Naive thymus-derived CD4-positive, alpha-beta T cell (primary cell): ENCODE measurements at regions not wholly inside any gene's neighbourhood (a gene's known extent, or its start where the extent isn't known, plus 50 kb on each side); places are given as distances from the start of the nearest gene placed in this dataset.

Experiments
- ATAC-seq: fragments of 150-1000 bp; cut with Tn5 transposase; 2 replicates; pipeline ENCODE4 v1.10.0; 2021; ENCODE audit warnings: mild to moderate bottlenecking, moderate library complexity
- CTCF ChIA-PET: fragments of 350-600 bp; sonication (Branson Sonifier 250); formaldehyde crosslinking; loops from one replicate; lab custom pipeline; 2021; ENCODE audit warnings: antibody characterized with exemption; lab: Charles Lee
- POLR2A ChIA-PET: fragments of 350-600 bp; sonication (Branson Sonifier 250); formaldehyde crosslinking; loops from one replicate; lab custom pipeline; 2021; ENCODE audit warnings: antibody characterized with exemption, inconsistent platforms; lab: Charles Lee
- DNase-seq, 9 donors: peaks; one replicate each; pipeline versions ENCODE4 v3.0.0 to v3.0.0-alpha.2; 2020 to 2022; ENCODE audit warnings: mixed read lengths in 1 of 9
- H3K27ac ChIP-seq: one replicate; pipeline ENCODE4 v1.7.0; 2013; ENCODE audit warnings: mild to moderate bottlenecking, low read depth, low read length, moderate library complexity
- H3K27me3 ChIP-seq, 2 donors: one replicate each; pipeline ENCODE4 v1.7.0; 2013; ENCODE audit warnings: low read length in 2 of 2, mild to moderate bottlenecking in 2 of 2, moderate library complexity in 2 of 2; ENCODE audit not compliant: control insufficient read depth in 2 of 2, insufficient read depth in 2 of 2
- H3K36me3 ChIP-seq, 3 experiments: 1 replicate in 2 of 3; 2 replicates in 1 of 3; pipeline ENCODE4 v1.7.0; 2013; ENCODE audit warnings: low read length in 3 of 3, mild to moderate bottlenecking in 3 of 3, moderate library complexity in 1 of 3; ENCODE audit not compliant: insufficient read depth in 3 of 3, control insufficient read depth in 2 of 3
- H3K4me1 ChIP-seq, 2 donors: one replicate each; pipeline ENCODE4 v1.7.0; 2013; ENCODE audit warnings: low read length in 2 of 2, mild to moderate bottlenecking in 2 of 2, moderate library complexity in 1 of 2; ENCODE audit not compliant: control insufficient read depth in 2 of 2, insufficient read depth in 2 of 2
- H3K4me3 ChIP-seq: 2 replicates; pipeline ENCODE4 v1.7.0; 2013; ENCODE audit warnings: mild to moderate bottlenecking, low read length
- H3K9me3 ChIP-seq, 3 experiments: 1 replicate in 2 of 3; 2 replicates in 1 of 3; pipeline ENCODE4 v1.7.0; 2013; ENCODE audit warnings: low read length in 3 of 3; ENCODE audit not compliant: control insufficient read depth in 2 of 3
- H3K27ac Mint-ChIP-seq, 9 donors: one replicate each; pipeline ENCODE4 v1.8.0; 2020 to 2022; ENCODE audit warnings: mixed read lengths in 9 of 9, mild to moderate bottlenecking in 8 of 9, moderate library complexity in 5 of 9, inconsistent platforms in 2 of 9
- H3K27me3 Mint-ChIP-seq, 5 donors: one replicate each; pipeline ENCODE4 v1.8.0; 2021 to 2022; ENCODE audit warnings: mixed read lengths in 5 of 5, mild to moderate bottlenecking in 1 of 5
- H3K36me3 Mint-ChIP-seq, 5 donors: one replicate each; pipeline ENCODE4 v1.8.0; 2020 to 2022; ENCODE audit warnings: mixed read lengths in 5 of 5, mild to moderate bottlenecking in 3 of 5, inconsistent platforms in 1 of 5
- H3K4me1 Mint-ChIP-seq, 7 donors: one replicate each; pipeline ENCODE4 v1.8.0; 2020 to 2022; ENCODE audit warnings: mixed read lengths in 7 of 7, mild to moderate bottlenecking in 3 of 7, inconsistent platforms in 1 of 7
- H3K4me3 Mint-ChIP-seq, 10 donors: one replicate each; pipeline ENCODE4 v1.8.0; 2020 to 2022; ENCODE audit warnings: mild to moderate bottlenecking in 10 of 10, mixed read lengths in 10 of 10, moderate library complexity in 6 of 10, inconsistent platforms in 2 of 10
- H3K9me3 Mint-ChIP-seq, 11 donors: one replicate each; pipeline ENCODE4 v1.8.0; 2020 to 2022; ENCODE audit warnings: mixed read lengths in 11 of 11, mild to moderate bottlenecking in 4 of 11, inconsistent platforms in 1 of 11, moderate library complexity in 1 of 11
- intact Hi-C, 2 donors: fragments of 100-400 bp; cut with micrococcal nuclease; formaldehyde crosslinking; loops; one replicate each; pipeline ENCODE4 v1.15.1; 2023

DNA sequence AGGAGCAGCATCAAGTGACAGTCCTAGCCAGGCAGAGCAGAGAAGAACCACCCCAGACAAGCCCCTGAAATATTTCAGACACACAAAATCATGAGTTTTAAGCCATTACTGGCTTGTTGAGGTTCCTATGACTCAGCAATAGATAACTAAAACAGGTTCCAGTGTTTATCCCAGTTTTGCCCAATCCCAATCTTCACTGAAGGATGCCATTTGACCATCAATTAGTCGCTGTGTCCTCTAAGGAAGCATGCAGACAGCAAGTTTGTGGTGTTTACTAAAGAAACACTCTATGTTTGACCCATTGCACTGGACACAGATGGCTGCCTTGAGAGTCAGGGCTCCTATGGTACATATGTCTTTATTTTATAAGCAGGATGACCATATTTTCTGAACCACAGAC lies 186.7 kb downstream of the SYK start:
- no peak for ATAC-seq
- Mint-ChIP-seq H3K36me3 (no peaks in the 10 kb centered on the region), H3K9me3 (peaks cover 0 to 5% (median 0%) of the 10 kb centered on the region in 11 donors), H3K27me3 (peaks cover 0 to 14% (median 6%) of the 10 kb centered on the region in 5 donors), H3K27ac (no peak overlapping the region), H3K4me1 (peaks cover 0 to 3% (median 0%) of the 10 kb centered on the region in 7 donors), H3K4me3 (no peak overlapping the region)
- no peak for DNase-seq
- Histone ChIP-seq H3K27me3 (no peaks in the 10 kb centered on the region), H3K36me3 (no peaks in the 10 kb centered on the region), H3K9me3 (no peaks in the 10 kb centered on the region), H3K4me3 (no peak overlapping the region), H3K27ac (no peak overlapping the region), H3K4me1 (no peaks in the 10 kb centered on the region)
- ChIA-PET POLR2A (no interaction called here), CTCF (no interaction called here)
- intact Hi-C loops: loop anchor here in 1 of 2 donors (5.0 kb wide), 1 partner anchor 439 kb away; no protein-coding TSS in a partner anchor

DNA sequence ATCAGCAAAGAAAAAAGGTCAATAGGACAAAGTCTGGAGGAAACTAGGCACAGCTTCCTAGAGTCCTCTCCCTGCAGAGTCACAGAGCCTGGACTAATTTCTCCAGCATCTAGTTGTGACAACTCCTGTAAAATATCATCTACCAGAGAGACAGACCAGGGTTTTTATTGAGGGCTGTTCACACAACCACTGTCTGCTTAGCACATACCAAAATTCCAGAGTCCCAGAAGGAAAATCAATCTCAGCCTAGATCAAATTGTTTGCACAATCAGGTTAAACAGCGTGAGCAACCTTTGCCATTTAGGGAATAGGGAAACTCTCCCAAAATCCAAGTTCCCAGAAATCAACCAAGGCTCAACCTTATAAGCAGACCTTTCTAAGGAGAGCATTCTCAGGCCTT lies 190.3 kb downstream of the SYK start:
- H3K36me3 Mint-ChIP-seq: no peaks in the 10 kb centered on the region
- peaks cover 0 to 24% (median 6%) of the 10 kb centered on the region in 5 donors for H3K27me3 Mint-ChIP-seq
- no peaks in the 10 kb centered on the region for H3K27me3 ChIP-seq
- POLR2A ChIA-PET: no interaction called here
- H3K9me3 Mint-ChIP-seq: peaks cover 0 to 9% (median 4%) of the 10 kb centered on the region in 11 donors
- no peak overlapping the region for H3K27ac ChIP-seq
- intact Hi-C loops: no loop called here
- CTCF ChIA-PET: no interaction called here
- ATAC-seq (no peak), DNase-seq (no peak)
- H3K4me1 ChIP-seq: no peaks in the 10 kb centered on the region
- H3K4me1 Mint-ChIP-seq: no peaks in the 10 kb centered on the region
- H3K36me3 ChIP-seq: no peaks in the 10 kb centered on the region
- H3K9me3 ChIP-seq: no peaks in the 10 kb centered on the region
- no peak overlapping the region for H3K27ac Mint-ChIP-seq
- H3K4me3 ChIP-seq: no peak overlapping the region
- H3K4me3 Mint-ChIP-seq: no peak overlapping the region

DNA sequence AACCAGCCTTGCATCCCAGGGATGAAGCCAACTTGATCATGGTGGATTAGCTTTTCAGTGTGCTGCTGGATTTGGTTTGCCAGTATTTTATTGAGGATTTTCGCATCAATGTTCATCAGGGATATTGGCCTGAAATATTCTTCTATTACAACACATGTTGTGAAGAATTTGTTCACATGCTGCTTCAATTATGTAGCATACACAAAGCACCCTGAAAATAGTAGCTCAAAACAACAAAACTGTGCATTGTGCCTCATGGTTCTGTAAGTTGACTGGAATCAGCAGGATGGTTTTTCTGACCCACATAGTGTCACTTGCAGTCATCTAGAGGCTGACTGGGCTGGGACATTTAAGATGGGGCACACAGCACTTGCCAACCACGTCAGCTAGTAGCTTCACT lies 193.9 kb downstream of the SYK start:
- Histone ChIP-seq H3K27ac (no peak overlapping the region), H3K36me3 (no peaks in the 10 kb centered on the region), H3K9me3 (no peaks in the 10 kb centered on the region), H3K4me3 (no peak overlapping the region), H3K27me3 (no peaks in the 10 kb centered on the region), H3K4me1 (no peaks in the 10 kb centered on the region)
- Mint-ChIP-seq H3K27ac (no peak overlapping the region), H3K36me3 (no peaks in the 10 kb centered on the region), H3K4me3 (no peak overlapping the region), H3K27me3 (peaks cover 0 to 24% (median 6%) of the 10 kb centered on the region in 5 donors), H3K4me1 (no peaks in the 10 kb centered on the region), H3K9me3 (peaks cover 0 to 9% (median 4%) of the 10 kb centered on the region in 11 donors)
- DNase-seq (no peak), ATAC-seq (no peak)
- POLR2A ChIA-PET: no interaction called here
- CTCF ChIA-PET: no interaction called here
- intact Hi-C loops: no loop called here

DNA sequence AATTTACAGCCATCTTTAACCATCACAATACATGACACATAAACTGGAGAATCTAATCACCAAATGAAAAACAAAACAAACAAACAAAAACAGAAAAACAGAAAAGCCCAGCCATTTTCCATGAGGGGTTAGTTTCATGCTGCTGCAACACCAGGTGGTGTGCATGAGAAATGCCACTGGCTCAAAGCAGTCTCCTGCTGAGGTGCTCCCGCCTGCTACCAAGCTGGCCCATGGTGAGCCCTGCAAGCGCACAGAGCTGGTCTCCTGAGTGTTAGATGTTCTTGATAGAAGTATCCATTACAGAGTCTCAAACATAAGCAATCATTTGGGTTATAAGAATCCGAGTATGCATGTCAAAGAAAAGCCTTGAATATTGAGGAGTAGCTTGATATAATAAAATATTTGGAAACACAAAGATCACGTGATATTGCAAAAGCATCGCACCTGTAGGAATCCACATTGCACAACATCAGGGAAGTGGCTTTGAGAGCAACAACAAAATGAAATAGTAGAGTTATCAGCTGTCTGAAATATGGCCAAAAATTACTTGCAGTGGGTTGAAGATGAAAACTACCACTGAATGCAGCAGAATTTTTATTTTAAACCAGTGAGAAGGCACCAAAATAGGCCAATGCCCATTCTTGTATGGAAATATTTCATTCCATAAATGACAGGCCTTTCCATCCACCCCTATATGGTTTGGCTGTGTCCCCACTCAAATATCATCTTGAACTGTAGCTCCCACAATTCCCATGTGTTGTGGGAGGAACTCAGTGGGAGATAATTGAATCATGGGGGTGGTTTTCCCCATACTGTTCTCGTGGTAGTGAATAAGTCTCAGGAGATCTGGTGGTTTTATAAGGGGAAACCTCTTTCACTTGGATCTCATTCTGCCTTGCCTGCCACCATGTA lies 194.8 kb downstream of the SYK start:
- ChIA-PET POLR2A (no interaction called here), CTCF (no interaction called here)
- Mint-ChIP-seq H3K27me3 (peaks cover 0 to 19% (median 6%) of the 10 kb centered on the region in 5 donors), H3K9me3 (peaks cover 0 to 6% (median 1%) of the 10 kb centered on the region in 11 donors), H3K4me3 (no peak overlapping the region), H3K27ac (no peak overlapping the region), H3K36me3 (no peaks in the 10 kb centered on the region), H3K4me1 (no peaks in the 10 kb centered on the region)
- Histone ChIP-seq H3K27me3 (no peaks in the 10 kb centered on the region), H3K4me1 (no peaks in the 10 kb centered on the region), H3K9me3 (no peaks in the 10 kb centered on the region), H3K36me3 (no peaks in the 10 kb centered on the region), H3K27ac (no peak overlapping the region), H3K4me3 (no peak overlapping the region)
- ATAC-seq: no peak
- intact Hi-C loops: no loop called here
- no peak for DNase-seq

DNA sequence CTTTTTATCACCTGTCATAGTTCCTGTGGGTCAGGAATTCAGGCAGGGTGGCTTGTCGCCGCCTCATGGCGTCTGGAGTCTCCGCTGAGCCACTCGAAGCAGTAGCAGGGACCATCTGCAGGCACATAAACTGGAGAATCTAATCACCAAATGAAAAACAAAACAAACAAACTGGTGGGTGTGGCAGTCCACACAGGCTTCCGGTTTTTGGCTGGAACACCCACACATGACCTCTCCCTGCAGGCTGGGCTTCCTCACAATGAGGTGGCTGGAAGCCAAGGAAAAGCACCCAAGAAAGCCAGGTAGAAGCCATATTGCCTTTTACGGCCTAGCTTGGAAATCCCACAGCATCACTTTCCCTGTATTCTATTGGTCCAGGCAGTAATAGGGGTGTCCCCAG lies 197.0 kb downstream of the SYK start:
- Mint-ChIP-seq H3K27ac (no peak overlapping the region), H3K4me3 (no peak overlapping the region), H3K9me3 (peaks cover 0 to 6% (median 0%) of the 10 kb centered on the region in 11 donors), H3K36me3 (no peaks in the 10 kb centered on the region), H3K27me3 (peaks cover 0 to 13% (median 6%) of the 10 kb centered on the region in 5 donors), H3K4me1 (no peaks in the 10 kb centered on the region)
- POLR2A ChIA-PET: no interaction called here
- Histone ChIP-seq H3K27me3 (no peaks in the 10 kb centered on the region), H3K4me1 (no peaks in the 10 kb centered on the region), H3K9me3 (no peaks in the 10 kb centered on the region), H3K36me3 (no peaks in the 10 kb centered on the region), H3K4me3 (no peak overlapping the region), H3K27ac (no peak overlapping the region)
- CTCF ChIA-PET: no interaction called here
- no peak for ATAC-seq
- no peak for DNase-seq
- intact Hi-C loops: no loop called here

DNA sequence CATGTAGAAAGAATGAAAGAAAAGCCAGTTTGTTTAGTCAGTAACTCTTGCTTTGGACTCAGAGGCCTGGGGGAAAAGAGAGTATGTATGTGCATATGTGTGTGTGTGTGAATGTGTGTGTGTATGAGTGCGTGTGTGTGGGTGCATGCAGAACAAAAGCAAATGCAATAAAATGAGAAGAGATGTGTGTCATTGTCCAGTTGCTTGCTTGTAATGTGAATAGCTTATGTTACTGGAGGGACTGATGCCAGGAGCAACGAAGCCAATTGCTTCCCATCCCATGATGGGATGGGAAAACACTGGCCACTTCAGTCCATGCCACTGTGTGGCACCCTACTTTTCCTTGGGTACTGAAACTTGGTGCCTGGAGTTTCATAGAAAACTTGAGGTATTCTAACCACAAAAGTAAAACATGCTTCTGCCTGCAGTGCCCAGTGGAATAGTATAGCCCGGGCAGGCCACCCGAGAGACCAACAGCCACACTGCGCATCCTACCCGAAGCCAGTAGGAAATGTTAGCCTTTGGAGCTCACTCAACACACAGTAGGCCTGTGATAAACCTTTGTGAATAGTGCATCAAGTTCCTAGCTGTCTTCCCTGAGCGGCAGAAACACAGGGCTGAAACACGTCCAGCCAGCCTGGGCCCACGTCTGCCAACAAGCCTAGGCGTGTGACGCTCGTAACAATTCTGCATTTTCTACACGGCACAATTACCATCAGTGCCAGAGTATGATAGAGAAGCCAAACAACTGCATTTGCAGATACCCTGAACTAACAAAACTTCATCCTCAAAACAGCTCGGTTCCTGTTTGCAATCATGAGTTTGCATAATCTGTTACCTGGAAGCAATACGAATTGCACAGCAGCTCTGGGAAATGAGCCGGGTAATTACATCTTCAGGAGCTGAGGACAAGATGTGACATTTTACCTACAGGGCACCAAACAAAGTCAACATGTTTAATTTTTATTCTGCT lies 198.1 kb downstream of the SYK start:
- H3K4me1 ChIP-seq: no peaks in the 10 kb centered on the region
- Mint-ChIP-seq H3K4me3 (no peak overlapping the region), H3K27me3 (peaks cover 0 to 6% (median 1%) of the 10 kb centered on the region in 5 donors), H3K9me3 (peaks cover 0 to 4% (median 0%) of the 10 kb centered on the region in 11 donors), H3K4me1 (no peaks in the 10 kb centered on the region), H3K36me3 (no peaks in the 10 kb centered on the region), H3K27ac (no peak overlapping the region)
- no peak overlapping the region for H3K4me3 ChIP-seq
- POLR2A ChIA-PET: no interaction called here
- no peaks in the 10 kb centered on the region for H3K36me3 ChIP-seq
- DNase-seq (no peak), ATAC-seq (no peak)
- no peak overlapping the region for H3K27ac ChIP-seq
- CTCF ChIA-PET: no interaction called here
- no peaks in the 10 kb centered on the region for H3K27me3 ChIP-seq
- intact Hi-C loops: no loop called here
- no peaks in the 10 kb centered on the region for H3K9me3 ChIP-seq
